Erythroblast (primary cell): ENCODE measurements at regions not wholly inside any gene's neighbourhood (a gene's known extent, or its start where the extent isn't known, plus 50 kb on each side); places are given as distances from the start of the nearest gene placed in this dataset.

Experiments used
- GATA1 ChIP-seq: IDR thresholded peaks from 2 replicates; pipeline ENCODE4 v1.6.1; 2011; ENCODE audit warnings: low read depth, mild to moderate bottlenecking, control low read depth, low read length, moderate library complexity
- POLR2A ChIP-seq: IDR thresholded peaks from 2 replicates; pipeline ENCODE4 v1.6.1; 2011; ENCODE audit warnings: mild to moderate bottlenecking, low read length

- no peak for TF ChIP-seq POLR2A
- TF ChIP-seq GATA1: no peak
These were observed 83.4 kb upstream of the NKX1-1 start for GRCh38 chr4:1489639-1489995.
